Body of pancreas (tissue), 4 donors: ENCODE measurements at regions not wholly inside any gene's neighbourhood (a gene's known extent, or its start where the extent isn't known, plus 50 kb on each side); places are given as distances from the start of the nearest gene placed in this dataset.

Source experiments
- ATAC-seq: fragments of 150-250 bp; one replicate; pipeline ENCODE4 v1.9.1; 2016
- DNase-seq, 4 donors: peaks; one replicate each; pipeline ENCODE4 v3.0.0-alpha.2; 2019
- H3K27ac ChIP-seq, 4 donors: fragments of 200-600 bp; sonication (generic); 1 replicate in 3 of 4; 2 replicates in 1 of 4; pipeline versions ENCODE4 v1.5.1 to v1.6.1; 2016 to 2019; ENCODE audit warnings: mild to moderate bottlenecking in 1 of 4, mixed read lengths in 1 of 4, moderate library complexity in 1 of 4
- H3K27me3 ChIP-seq, 2 donors: fragments of 200-600 bp; sonication (generic); one replicate each; pipeline ENCODE4 v1.6.0; 2016; ENCODE audit warnings: mild to moderate bottlenecking in 1 of 2
- H3K36me3 ChIP-seq, 2 donors: fragments of 200-600 bp; sonication (generic); replicated peaks in 1 of 2; 2 replicates each; pipeline ENCODE4 v1.5.1; 2016; ENCODE audit warnings: low read depth in 2 of 2; ENCODE audit not compliant: insufficient read depth in 1 of 2
- H3K4me1 ChIP-seq: fragments of 200-600 bp; sonication (generic); one replicate; pipeline ENCODE4 v1.6.0; 2016
- H3K4me3 ChIP-seq, 2 donors: fragments of 200-600 bp; sonication (generic); 1 replicate in 1 of 2; 2 replicates in 1 of 2; pipeline ENCODE4 v1.5.1; 2016 to 2019
- H3K9me3 ChIP-seq, 3 donors: fragments of 200-600 bp; sonication (generic); 1 replicate in 2 of 3; 2 replicates in 1 of 3; pipeline ENCODE4 v1.5.1; 2016
- POLR2A ChIP-seq, 3 donors: fragments of 450-650 bp; IDR thresholded peaks; one replicate each; pipeline ENCODE4 v1.6.1; 2016; ENCODE audit warnings: antibody characterized with exemption in 3 of 3, mild to moderate bottlenecking in 2 of 3
- WGBS, 2 donors: methylation state at CpG; one replicate each; pipeline ENCODE4 v1.1.5; 2017; 5-methylcytosine and 5-hydroxymethylcytosine counted together
- intact Hi-C: fragments of 100-400 bp; cut with DNase I; formaldehyde crosslinking; loops from one replicate; pipeline ENCODE4 v1.15.1; 2023
- TF ChIP-seq, protein P1 (sequence below), 7 experiments: fragments of 450-650 bp in 4 of 7; fragments of 200-600 bp in 3 of 7; sonication (generic) in 3 of 7; IDR thresholded peaks; one replicate each; pipeline ENCODE4 v1.5.1; 2016 to 2019; ENCODE audit warnings: antibody characterized with exemption in 7 of 7

DNA sequence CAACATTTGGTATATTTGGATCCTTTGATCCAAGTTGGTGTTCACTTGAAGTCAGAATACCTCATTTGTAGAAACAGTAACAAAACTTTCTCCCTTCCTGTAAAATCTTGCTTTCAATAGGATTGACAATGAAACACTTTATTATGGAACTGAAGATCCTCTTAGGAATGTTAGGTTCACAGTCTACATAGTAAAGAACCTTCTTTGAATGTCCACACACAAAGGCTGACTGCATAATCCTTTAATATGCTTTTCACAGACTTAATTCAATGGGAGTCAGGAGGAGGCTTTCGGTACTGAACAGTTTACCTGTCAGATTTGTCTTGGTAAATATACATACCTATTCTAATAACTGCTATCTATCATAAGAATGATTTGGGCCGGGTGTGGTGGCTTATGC lies 188.5 kb downstream of the SPRY1 start:
- peaks cover 0 to 12% (median 3%) of the 10 kb centered on the region in 3 donors for H3K9me3 ChIP-seq
- DNase-seq (no peak), ATAC-seq (no peak)
- H3K27me3 ChIP-seq = no peaks in the 10 kb centered on the region
- 75 to 84% methylated on average over 2 of the region's 2 CpGs for WGBS, 2 donors
- TF ChIP-seq POLR2A (IDR thresholded peaks at IDR 0.05) = no peak
- TF ChIP-seq, protein P1, sequence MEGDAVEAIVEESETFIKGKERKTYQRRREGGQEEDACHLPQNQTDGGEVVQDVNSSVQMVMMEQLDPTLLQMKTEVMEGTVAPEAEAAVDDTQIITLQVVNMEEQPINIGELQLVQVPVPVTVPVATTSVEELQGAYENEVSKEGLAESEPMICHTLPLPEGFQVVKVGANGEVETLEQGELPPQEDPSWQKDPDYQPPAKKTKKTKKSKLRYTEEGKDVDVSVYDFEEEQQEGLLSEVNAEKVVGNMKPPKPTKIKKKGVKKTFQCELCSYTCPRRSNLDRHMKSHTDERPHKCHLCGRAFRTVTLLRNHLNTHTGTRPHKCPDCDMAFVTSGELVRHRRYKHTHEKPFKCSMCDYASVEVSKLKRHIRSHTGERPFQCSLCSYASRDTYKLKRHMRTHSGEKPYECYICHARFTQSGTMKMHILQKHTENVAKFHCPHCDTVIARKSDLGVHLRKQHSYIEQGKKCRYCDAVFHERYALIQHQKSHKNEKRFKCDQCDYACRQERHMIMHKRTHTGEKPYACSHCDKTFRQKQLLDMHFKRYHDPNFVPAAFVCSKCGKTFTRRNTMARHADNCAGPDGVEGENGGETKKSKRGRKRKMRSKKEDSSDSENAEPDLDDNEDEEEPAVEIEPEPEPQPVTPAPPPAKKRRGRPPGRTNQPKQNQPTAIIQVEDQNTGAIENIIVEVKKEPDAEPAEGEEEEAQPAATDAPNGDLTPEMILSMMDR (IDR thresholded peaks at IDR 0.05) = no peak
- H3K4me1 ChIP-seq = peaks cover 8% of the 10 kb centered on the region
- H3K27ac ChIP-seq = no peak overlapping the region
- no peak overlapping the region for H3K4me3 ChIP-seq
- H3K36me3 ChIP-seq = no peaks in the 10 kb centered on the region
- intact Hi-C loops = no loop called here

GRCh38 chr4:123587983-123588494 lies 191.4 kb downstream of the SPRY1 start:
- WGBS, 2 donors = 43 to 51% methylated on average over 8 of the region's 8 CpGs
- no peak overlapping the region for H3K27ac ChIP-seq
- intact Hi-C loops = no loop called here
- no peak overlapping the region for H3K4me3 ChIP-seq
- no peaks in the 10 kb centered on the region for H3K27me3 ChIP-seq
- H3K36me3 ChIP-seq = no peaks in the 10 kb centered on the region
- ATAC-seq (peak; percentile 48), DNase-seq (peak in 3 of 4 donors; percentile 9 to 26 (median 11))
- H3K9me3 ChIP-seq = no peaks in the 10 kb centered on the region
- H3K4me1 ChIP-seq = peaks cover 8% of the 10 kb centered on the region
- no peak for TF ChIP-seq POLR2A (IDR thresholded peaks at IDR 0.05)
- TF ChIP-seq, protein P1 (IDR thresholded peaks at IDR 0.05) = no peak

GRCh38 chr4:123588631-123589241 lies 192.1 kb downstream of the SPRY1 start:
- DNase-seq = no peak
- Histone ChIP-seq H3K4me1 (peaks cover 8% of the 10 kb centered on the region), H3K9me3 (no peaks in the 10 kb centered on the region), H3K4me3 (no peak overlapping the region), H3K36me3 (no peaks in the 10 kb centered on the region), H3K27ac (no peak overlapping the region), H3K27me3 (no peaks in the 10 kb centered on the region)
- intact Hi-C loops = no loop called here
- peak; percentile 18 for ATAC-seq
- TF ChIP-seq, protein P1 (IDR thresholded peaks at IDR 0.05) = no peak
- no peak for TF ChIP-seq POLR2A (IDR thresholded peaks at IDR 0.05)
- WGBS, 2 donors = 71 to 80% methylated on average over 8 of the region's 8 CpGs

DNA sequence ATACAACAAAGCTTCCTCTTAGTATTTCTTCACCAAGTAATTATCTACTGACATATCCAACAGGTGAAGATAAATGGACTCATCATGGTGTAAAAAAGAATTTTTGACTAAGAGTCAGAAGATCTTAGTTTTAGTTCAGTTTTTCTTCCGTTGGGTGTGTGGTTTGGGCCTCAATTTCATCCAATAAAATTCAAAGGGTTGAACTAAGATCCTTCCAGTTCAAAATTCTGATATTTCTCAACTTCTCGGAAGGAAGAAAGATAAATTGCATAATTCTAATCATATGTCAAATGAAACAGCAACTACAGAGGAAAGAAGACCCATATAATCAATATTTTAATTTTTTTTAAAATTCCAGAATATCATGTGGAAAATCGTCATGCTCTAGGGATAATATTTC lies 192.7 kb downstream of the SPRY1 start:
- ATAC-seq (no peak), DNase-seq (no peak)
- H3K36me3 ChIP-seq = no peaks in the 10 kb centered on the region
- TF ChIP-seq, protein P1 (IDR thresholded peaks at IDR 0.05) = no peak
- TF ChIP-seq POLR2A (IDR thresholded peaks at IDR 0.05) = no peak
- peaks cover 8% of the 10 kb centered on the region for H3K4me1 ChIP-seq
- intact Hi-C loops = no loop called here
- no peaks in the 10 kb centered on the region for H3K27me3 ChIP-seq
- no peaks in the 10 kb centered on the region for H3K9me3 ChIP-seq
- H3K4me3 ChIP-seq = no peak overlapping the region
- H3K27ac ChIP-seq = no peak overlapping the region
- WGBS, 2 donors = 63 to 82% methylated on average over 3 of the region's 3 CpGs

GRCh38 chr4:123591875-123592274 lies 195.3 kb downstream of the SPRY1 start:
- no peak overlapping the region for H3K27ac ChIP-seq
- ATAC-seq = no peak
- 90 to 94% methylated on average over 2 of the region's 2 CpGs for WGBS, 2 donors
- no peak for TF ChIP-seq POLR2A (IDR thresholded peaks at IDR 0.05)
- TF ChIP-seq, protein P1 (IDR thresholded peaks at IDR 0.05) = no peak
- DNase-seq = no peak
- intact Hi-C loops = no loop called here
- no peaks in the 10 kb centered on the region for H3K27me3 ChIP-seq
- H3K9me3 ChIP-seq = no peaks in the 10 kb centered on the region
- no peaks in the 10 kb centered on the region for H3K36me3 ChIP-seq
- H3K4me3 ChIP-seq = no peak overlapping the region
- H3K4me1 ChIP-seq = peaks cover 8% of the 10 kb centered on the region
